SH-SY5Y (cell line): ENCODE measurements at regions not wholly inside any gene's neighbourhood (a gene's known extent, or its start where the extent isn't known, plus 50 kb on each side); places are given as distances from the start of the nearest gene placed in this dataset.

Experiments
- GATA2 ChIP-seq: IDR thresholded peaks from 2 replicates; pipeline ENCODE4 v1.6.1; 2011; ENCODE audit warnings: mild to moderate bottlenecking, low read depth, low read length
- GATA3 ChIP-seq: IDR thresholded peaks from 2 replicates; pipeline ENCODE4 v1.6.1; 2011; ENCODE audit warnings: low read depth, mild to moderate bottlenecking, low read length, moderate library complexity

DNA sequence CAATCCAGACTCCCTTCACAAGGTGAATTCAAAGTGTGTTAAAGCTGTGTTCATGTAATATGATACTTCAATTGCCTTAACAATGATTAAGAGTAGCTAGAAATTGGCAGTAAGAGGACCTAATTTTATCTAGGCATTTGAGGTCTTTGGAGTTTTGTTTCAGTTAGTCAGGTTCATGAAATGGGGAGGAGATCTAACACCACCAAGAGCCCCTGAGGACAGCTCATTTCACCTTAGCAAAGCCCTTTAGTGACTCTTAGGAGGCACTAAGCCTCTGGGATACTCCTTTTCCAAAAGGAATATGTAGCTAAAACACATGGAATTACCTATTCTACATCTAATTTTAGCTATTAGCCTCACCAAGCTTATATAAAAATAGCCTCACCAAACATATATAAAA, 716.5 kb upstream of the RAB6C start:
- TF ChIP-seq GATA3 (no peak), GATA2 (no peak)
